Right lobe of liver (tissue), 6 donors: ENCODE measurements at regions not wholly inside any gene's neighbourhood (a gene's known extent, or its start where the extent isn't known, plus 50 kb on each side); places are given as distances from the start of the nearest gene placed in this dataset.
A peak's percentile ranks its signal among the peaks of the same experiment; 100 is the strongest.

Experiments
- ATAC-seq, 4 donors: fragments of 200-7000 bp; cut with Tn5 transposase; one replicate each; pipeline ENCODE4 v1.9.1; 2020; ENCODE audit warnings: mild to moderate bottlenecking in 4 of 4, moderate library complexity in 4 of 4
- DNase-seq, 3 donors: peaks; one replicate each; pipeline ENCODE4 v3.0.0-alpha.2; 2020
- H3K27ac ChIP-seq, 3 donors: fragments of 200-600 bp; one replicate each; pipeline ENCODE4 v1.8.0; 2022
- H3K27me3 ChIP-seq, 2 donors: fragments of 200-600 bp; one replicate each; pipeline ENCODE4 v1.8.0; 2022
- H3K36me3 ChIP-seq, 4 donors: fragments of 200-600 bp; sonication (generic) in 1 of 4; one replicate each; pipeline versions ENCODE4 v1.5.1 to v1.8.0; 2017 to 2022; ENCODE audit warnings: control low read depth in 1 of 4
- H3K4me1 ChIP-seq, 4 donors: fragments of 200-600 bp; sonication (generic) in 1 of 4; one replicate each; pipeline versions ENCODE4 v1.5.1 to v1.8.0; 2017 to 2022; ENCODE audit warnings: control low read depth in 1 of 4
- H3K4me3 ChIP-seq, 3 donors: fragments of 200-600 bp; one replicate each; pipeline ENCODE4 v1.8.0; 2022
- H3K9me3 ChIP-seq, 4 donors: fragments of 200-600 bp; sonication (generic) in 1 of 4; one replicate each; pipeline versions ENCODE4 v1.5.1 to v1.8.0; 2017 to 2022; ENCODE audit warnings: control low read depth in 1 of 4
- POLR2A ChIP-seq: fragments of 450-650 bp; IDR thresholded peaks from one replicate; pipeline ENCODE4 v1.6.1; 2017; ENCODE audit warnings: antibody characterized with exemption, mild to moderate bottlenecking
- WGBS: methylation state at CpG from one replicate; pipeline ENCODE4 v1.1.6; 2018; ENCODE audit warnings: low coverage, low lambda C conversion rate; ENCODE audit not compliant: insufficient coverage; ENCODE audit errors: missing lambda C conversion rate; 5-methylcytosine and 5-hydroxymethylcytosine counted together
- intact Hi-C, 2 donors: fragments of 100-400 bp; cut with DNase I; formaldehyde crosslinking; loops; one replicate each; pipeline versions ENCODE4 v1.11.2 to v1.14.1; 2022
- TF ChIP-seq, protein P1 (sequence below), 4 donors: fragments of 200-600 bp in 3 of 4; fragments of 450-650 bp in 1 of 4; IDR thresholded peaks; one replicate each; pipeline versions ENCODE4 v1.5.1 to v1.8.0; 2016 to 2022; ENCODE audit warnings: antibody characterized with exemption in 4 of 4, mild to moderate bottlenecking in 2 of 4
- donor health status: DM: no; HTN: yes; CAD: no.
- donor health status: DM: no; HTN: no; CAD: no.
- donor health status: DM: no; HTN: no; CAD: no.
- donor health status: DM: no; HTN: yes; CAD: no.
- donor health status: DM: no; HTN: yes; CAD: no.

DNA sequence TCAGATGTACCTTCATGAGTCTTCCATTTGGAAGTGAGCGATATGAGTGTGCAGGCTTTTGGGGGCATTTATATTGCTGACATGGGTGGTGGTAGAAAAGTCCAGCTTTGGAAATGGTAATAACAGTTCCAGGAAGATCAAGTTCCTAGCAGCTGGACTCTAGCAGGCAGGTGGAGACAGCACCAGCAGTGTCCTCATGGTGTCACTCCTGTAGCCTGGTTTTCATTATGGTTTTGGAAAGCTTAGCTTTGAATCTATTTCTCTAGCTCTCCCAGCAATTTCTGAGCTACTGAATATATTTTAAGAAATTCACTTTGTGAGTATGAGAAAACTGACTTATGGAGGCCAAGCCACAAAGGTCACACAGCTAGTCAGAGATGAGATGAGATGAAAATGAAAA lies 523.2 kb upstream of the HTR2A start:
- peaks cover 0 to 8% (median 0%) of the 10 kb centered on the region in 4 donors for H3K4me1 ChIP-seq
- H3K9me3 ChIP-seq: no peaks in the 10 kb centered on the region
- no peaks in the 10 kb centered on the region for H3K36me3 ChIP-seq
- H3K27me3 ChIP-seq: no peaks in the 10 kb centered on the region
- DNase-seq (no peak), ATAC-seq (peak; percentile 33 to 88 (median 58))
- no peak overlapping the region for H3K27ac ChIP-seq
- intact Hi-C loops: no loop called here
- 60% methylated on average over 1 of the region's 1 CpG for WGBS
- no peak for TF ChIP-seq POLR2A
- TF ChIP-seq, protein P1, sequence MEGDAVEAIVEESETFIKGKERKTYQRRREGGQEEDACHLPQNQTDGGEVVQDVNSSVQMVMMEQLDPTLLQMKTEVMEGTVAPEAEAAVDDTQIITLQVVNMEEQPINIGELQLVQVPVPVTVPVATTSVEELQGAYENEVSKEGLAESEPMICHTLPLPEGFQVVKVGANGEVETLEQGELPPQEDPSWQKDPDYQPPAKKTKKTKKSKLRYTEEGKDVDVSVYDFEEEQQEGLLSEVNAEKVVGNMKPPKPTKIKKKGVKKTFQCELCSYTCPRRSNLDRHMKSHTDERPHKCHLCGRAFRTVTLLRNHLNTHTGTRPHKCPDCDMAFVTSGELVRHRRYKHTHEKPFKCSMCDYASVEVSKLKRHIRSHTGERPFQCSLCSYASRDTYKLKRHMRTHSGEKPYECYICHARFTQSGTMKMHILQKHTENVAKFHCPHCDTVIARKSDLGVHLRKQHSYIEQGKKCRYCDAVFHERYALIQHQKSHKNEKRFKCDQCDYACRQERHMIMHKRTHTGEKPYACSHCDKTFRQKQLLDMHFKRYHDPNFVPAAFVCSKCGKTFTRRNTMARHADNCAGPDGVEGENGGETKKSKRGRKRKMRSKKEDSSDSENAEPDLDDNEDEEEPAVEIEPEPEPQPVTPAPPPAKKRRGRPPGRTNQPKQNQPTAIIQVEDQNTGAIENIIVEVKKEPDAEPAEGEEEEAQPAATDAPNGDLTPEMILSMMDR (IDR thresholded peaks at IDR 0.05): peak in 2 of 4 donors; percentile 27 to 50
- H3K4me3 ChIP-seq: no peak overlapping the region

DNA sequence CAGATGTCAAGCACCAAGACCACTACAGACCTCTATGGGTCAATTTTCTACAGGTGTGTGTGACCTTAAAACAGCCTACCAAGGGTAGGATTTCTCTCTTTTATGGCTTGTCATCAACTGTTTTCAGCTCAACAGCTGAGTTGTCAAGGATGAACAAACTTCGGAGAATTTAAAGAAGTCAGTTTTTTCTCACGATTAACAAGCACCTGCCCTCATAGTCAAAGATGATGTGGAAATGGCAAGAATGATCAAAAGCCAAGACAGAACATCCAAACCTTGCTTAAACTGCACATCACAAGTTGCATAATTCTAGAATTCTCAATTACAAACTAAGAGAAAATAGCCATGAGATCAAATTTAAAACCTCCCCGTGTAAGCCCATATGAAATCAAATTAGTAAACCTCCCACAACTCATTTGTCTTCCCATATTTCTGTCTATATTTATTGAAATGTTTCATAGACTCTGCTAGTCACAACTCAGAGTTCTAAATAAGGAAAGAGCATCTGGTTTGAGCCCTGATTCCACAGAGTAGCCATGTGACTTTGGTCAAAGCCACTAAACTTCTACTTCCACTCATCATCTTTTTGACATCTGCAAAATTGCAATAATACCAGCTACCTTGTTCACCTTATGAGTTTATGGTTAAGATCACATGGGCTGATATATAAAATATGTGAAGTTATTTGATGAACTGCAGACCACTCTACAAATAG lies 521.5 kb upstream of the HTR2A start:
- 80% methylated on average over 2 of the region's 3 CpGs for WGBS
- no peak overlapping the region for H3K27ac ChIP-seq
- no peak overlapping the region for H3K4me3 ChIP-seq
- H3K36me3 ChIP-seq: no peaks in the 10 kb centered on the region
- no peaks in the 10 kb centered on the region for H3K9me3 ChIP-seq
- no peaks in the 10 kb centered on the region for H3K27me3 ChIP-seq
- DNase-seq (no peak), ATAC-seq (no peak)
- H3K4me1 ChIP-seq: peaks cover 0 to 8% (median 0%) of the 10 kb centered on the region in 4 donors
- TF ChIP-seq POLR2A: no peak
- TF ChIP-seq, protein P1 (IDR thresholded peaks at IDR 0.05): no peak
- intact Hi-C loops: no loop called here

DNA sequence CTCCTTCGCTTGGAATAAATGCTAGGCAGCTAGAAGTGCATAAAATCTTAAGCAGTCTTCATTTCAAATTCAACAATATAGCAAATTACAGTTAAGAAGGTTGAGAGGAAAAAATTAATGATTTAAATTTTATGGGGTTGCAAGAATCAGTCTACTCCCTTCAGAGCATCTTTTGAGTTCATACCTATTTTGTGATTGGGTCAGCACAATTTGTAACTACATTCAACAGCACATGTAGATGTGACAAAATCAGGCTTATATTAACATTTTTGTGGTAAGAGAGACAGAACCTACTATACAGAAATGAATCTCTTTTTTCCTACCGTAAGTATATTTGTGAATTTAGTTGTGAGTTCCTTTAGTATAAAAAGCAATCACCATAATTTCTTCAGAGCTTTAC lies 520.6 kb upstream of the HTR2A start:
- Histone ChIP-seq H3K27ac (no peak overlapping the region), H3K27me3 (no peaks in the 10 kb centered on the region), H3K36me3 (no peaks in the 10 kb centered on the region), H3K4me1 (peaks cover 0 to 8% (median 0%) of the 10 kb centered on the region in 4 donors), H3K4me3 (no peak overlapping the region), H3K9me3 (no peaks in the 10 kb centered on the region)
- DNase-seq (no peak), ATAC-seq (no peak)
- TF ChIP-seq, protein P1 (IDR thresholded peaks at IDR 0.05): no peak
- no peak for TF ChIP-seq POLR2A
- 85% methylated on average over 2 of the region's 2 CpGs for WGBS
- intact Hi-C loops: no loop called here

DNA sequence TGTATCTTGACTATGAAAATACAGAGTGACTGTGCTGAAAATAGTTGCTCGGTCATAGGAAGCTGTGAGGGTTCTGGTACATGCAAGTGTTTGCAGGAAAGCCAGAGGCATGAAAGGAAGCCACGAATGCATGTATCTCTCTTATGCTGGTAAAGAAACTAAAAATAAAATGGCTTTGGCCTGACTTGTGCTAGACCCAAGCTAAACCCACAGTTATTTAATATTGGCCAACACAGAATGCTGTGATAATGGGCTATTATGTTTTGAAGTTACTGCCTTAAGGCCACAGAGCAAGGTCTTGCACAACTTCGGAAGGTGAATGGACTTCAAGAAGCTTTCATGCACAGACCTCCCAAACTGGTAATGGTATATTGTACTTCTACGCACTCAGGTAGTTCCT lies 518.2 kb upstream of the HTR2A start:
- no peak overlapping the region for H3K27ac ChIP-seq
- H3K27me3 ChIP-seq: no peaks in the 10 kb centered on the region
- 50% methylated on average over 3 of the region's 4 CpGs for WGBS
- H3K4me1 ChIP-seq: no peaks in the 10 kb centered on the region
- no peak overlapping the region for H3K4me3 ChIP-seq
- ATAC-seq (no peak), DNase-seq (no peak)
- TF ChIP-seq POLR2A: no peak
- TF ChIP-seq, protein P1 (IDR thresholded peaks at IDR 0.05): no peak
- no peaks in the 10 kb centered on the region for H3K9me3 ChIP-seq
- intact Hi-C loops: no loop called here
- H3K36me3 ChIP-seq: no peaks in the 10 kb centered on the region
